IPS-15b (cell line): ENCODE measurements at regions not wholly inside any gene's neighbourhood (a gene's known extent, or its start where the extent isn't known, plus 50 kb on each side); places are given as distances from the start of the nearest gene placed in this dataset.

Source experiments
- H3K27me3 ChIP-seq: one replicate; pipeline ENCODE4 v1.6.1; 2013; ENCODE audit warnings: low read length; ENCODE audit not compliant: control insufficient read depth, insufficient read depth
- H3K36me3 ChIP-seq: one replicate; pipeline ENCODE4 v1.6.1; 2013; ENCODE audit warnings: low read length; ENCODE audit not compliant: control insufficient read depth, insufficient read depth
- H3K4me1 ChIP-seq: one replicate; pipeline ENCODE4 v1.6.1; 2013; ENCODE audit warnings: mild to moderate bottlenecking, low read length; ENCODE audit not compliant: control insufficient read depth, insufficient read depth
- H3K4me3 ChIP-seq: one replicate; pipeline ENCODE4 v1.5.1; 2013; ENCODE audit warnings: low read depth, low read length
- H3K9ac ChIP-seq: one replicate; pipeline ENCODE4 v1.6.1; 2013; ENCODE audit warnings: low read depth, mild to moderate bottlenecking, low read length
- H3K9me3 ChIP-seq: one replicate; pipeline ENCODE4 v1.6.1; 2013; ENCODE audit warnings: mild to moderate bottlenecking, low read length; ENCODE audit not compliant: control insufficient read depth, insufficient read depth

DNA sequence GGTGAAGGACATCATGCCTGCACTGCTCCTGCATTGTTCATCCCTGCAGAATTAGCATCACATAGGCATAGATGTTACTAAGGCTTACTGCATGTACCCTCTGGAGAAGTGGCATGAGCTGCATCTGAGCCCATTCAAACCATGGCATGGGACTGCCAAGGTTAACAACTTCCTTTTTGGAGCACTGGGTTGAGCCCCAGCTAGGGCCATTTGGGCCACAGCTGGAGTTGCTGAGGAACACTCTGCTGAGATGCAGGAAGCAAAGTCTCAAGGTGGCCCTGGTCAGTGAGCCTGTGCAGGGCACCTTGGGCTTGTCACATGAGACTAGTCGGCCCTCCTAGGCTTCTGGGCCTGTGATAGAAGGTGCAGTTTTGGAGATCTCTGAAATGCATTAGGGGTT lies 511.2 kb downstream of the C12orf50 start:
- no peak overlapping the region for H3K4me3 ChIP-seq
- no peaks in the 10 kb centered on the region for H3K4me1 ChIP-seq
- no peak overlapping the region for H3K9ac ChIP-seq
- H3K9me3 ChIP-seq = no peaks in the 10 kb centered on the region
- H3K27me3 ChIP-seq = no peaks in the 10 kb centered on the region
- no peaks in the 10 kb centered on the region for H3K36me3 ChIP-seq

DNA sequence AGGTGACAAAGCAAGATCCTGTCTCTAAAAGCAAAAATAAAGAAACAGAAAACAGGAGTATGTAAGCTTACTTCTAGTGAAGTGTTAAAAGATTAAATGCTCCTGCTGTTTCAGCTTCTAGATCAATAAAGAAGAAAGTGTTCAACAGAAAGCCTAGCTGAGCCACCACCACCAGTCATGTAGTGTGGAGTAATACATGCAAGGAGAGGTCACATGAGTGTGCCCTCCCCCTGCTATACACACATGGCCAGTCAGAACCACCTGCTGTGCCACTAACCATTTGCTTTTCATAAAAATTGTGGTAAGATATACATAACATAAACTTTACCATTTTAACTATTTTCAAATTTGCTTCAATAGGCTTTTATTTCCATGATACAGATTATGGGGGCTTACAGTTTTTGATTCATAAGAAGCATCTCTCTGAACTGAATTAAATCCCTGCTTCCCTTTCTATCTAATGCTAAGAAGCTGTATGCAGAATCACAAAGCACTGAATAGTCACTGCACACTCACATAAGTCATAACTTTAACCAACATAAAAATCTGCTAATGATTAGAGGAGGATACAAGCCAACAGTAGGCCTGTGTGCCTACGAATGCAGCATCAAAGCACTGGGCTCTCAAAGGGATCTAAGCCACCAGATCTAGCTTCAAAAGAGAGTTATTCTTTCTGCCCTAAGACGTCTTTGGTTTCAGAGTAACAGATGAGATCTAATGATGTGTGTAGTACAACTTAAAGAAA lies 515.5 kb downstream of the C12orf50 start:
- H3K9me3 ChIP-seq = no peaks in the 10 kb centered on the region
- H3K27me3 ChIP-seq = no peaks in the 10 kb centered on the region
- no peaks in the 10 kb centered on the region for H3K36me3 ChIP-seq
- H3K4me3 ChIP-seq = no peak overlapping the region
- H3K9ac ChIP-seq = no peak overlapping the region
- H3K4me1 ChIP-seq = no peaks in the 10 kb centered on the region

DNA sequence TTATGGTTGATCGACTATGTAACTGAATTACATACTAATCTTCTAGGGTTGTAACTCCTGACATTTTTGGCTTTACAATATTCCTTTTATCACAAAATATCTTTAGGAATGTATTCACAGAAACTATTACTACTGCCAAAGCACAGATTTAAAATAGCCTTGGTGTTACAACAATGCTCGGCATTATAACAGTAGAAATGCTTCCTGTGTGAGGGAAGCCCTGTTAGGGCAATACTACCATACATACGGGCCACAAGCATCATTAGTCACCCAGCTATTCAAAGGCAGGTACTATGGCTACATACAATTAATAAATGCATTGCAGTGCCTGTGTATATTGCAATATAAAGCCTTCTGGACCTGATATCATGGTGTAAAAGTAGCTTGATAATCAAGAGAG lies 517.8 kb downstream of the C12orf50 start:
- no peaks in the 10 kb centered on the region for H3K4me1 ChIP-seq
- no peak overlapping the region for H3K9ac ChIP-seq
- no peaks in the 10 kb centered on the region for H3K27me3 ChIP-seq
- H3K9me3 ChIP-seq = no peaks in the 10 kb centered on the region
- no peaks in the 10 kb centered on the region for H3K36me3 ChIP-seq
- H3K4me3 ChIP-seq = no peak overlapping the region

- Histone ChIP-seq H3K9me3 (no peaks in the 10 kb centered on the region), H3K27me3 (no peaks in the 10 kb centered on the region), H3K9ac (no peak overlapping the region), H3K4me1 (no peaks in the 10 kb centered on the region), H3K4me3 (no peak overlapping the region), H3K36me3 (no peaks in the 10 kb centered on the region)
Measured at GRCh38 chr12:87509237-87509820, 519.9 kb downstream of the C12orf50 start.

DNA sequence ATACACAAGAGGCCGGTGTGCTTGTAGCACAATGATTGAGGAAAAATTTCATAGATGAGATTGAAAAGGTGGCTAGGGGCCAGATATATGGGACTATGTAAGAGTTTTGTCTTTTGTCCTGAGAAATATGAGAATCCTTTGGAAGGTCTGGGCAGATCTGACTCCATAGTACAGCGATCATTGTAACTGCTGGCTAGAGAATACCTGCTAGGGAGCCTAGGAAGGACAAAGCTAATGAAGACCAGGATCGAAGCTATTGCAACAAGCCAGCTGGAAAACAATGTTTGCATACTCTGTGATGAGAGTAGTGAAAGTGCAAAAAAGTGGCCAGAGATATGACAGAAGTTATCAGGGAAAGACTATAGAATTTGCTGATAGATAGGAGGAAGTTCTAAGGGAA lies 537.6 kb downstream of the C12orf50 start:
- H3K4me1 ChIP-seq = no peaks in the 10 kb centered on the region
- no peaks in the 10 kb centered on the region for H3K9me3 ChIP-seq
- no peak overlapping the region for H3K4me3 ChIP-seq
- no peak overlapping the region for H3K9ac ChIP-seq
- H3K36me3 ChIP-seq = no peaks in the 10 kb centered on the region
- H3K27me3 ChIP-seq = no peaks in the 10 kb centered on the region

- Histone ChIP-seq H3K36me3 (no peaks in the 10 kb centered on the region), H3K4me1 (no peaks in the 10 kb centered on the region), H3K27me3 (no peaks in the 10 kb centered on the region), H3K9me3 (no peaks in the 10 kb centered on the region), H3K4me3 (no peak overlapping the region), H3K9ac (no peak overlapping the region)
Measured at GRCh38 chr12:87491089-87491488, 538.1 kb downstream of the C12orf50 start.

GRCh38 chr12:87469295-87469694 lies 559.9 kb downstream of the C12orf50 start:
- Histone ChIP-seq H3K27me3 (no peaks in the 10 kb centered on the region), H3K36me3 (no peaks in the 10 kb centered on the region), H3K9ac (no peak overlapping the region), H3K4me1 (peaks cover 11% of the 10 kb centered on the region), H3K4me3 (no peak overlapping the region), H3K9me3 (no peaks in the 10 kb centered on the region)

DNA sequence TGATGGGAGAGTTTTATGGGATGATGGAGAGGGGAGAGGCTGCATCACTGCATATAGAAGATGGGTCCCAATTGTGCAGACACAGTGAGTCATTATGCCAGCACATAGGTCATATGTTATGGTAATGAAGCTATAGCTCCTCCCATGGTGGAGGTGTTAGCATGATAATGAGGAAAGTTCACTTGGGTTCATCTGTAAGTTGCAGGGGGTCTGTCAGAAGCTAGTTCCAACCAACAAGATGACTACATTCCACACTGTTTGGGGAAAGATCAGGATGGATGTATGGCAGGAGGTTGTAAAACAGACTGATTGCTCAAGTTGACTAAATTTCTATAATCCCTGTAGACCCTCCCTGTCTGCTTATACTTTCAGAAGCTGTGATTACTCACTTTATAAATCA lies 561.3 kb downstream of the C12orf50 start:
- Histone ChIP-seq H3K36me3 (no peaks in the 10 kb centered on the region), H3K9me3 (no peaks in the 10 kb centered on the region), H3K9ac (no peak overlapping the region), H3K4me1 (peaks cover 11% of the 10 kb centered on the region), H3K4me3 (no peak overlapping the region), H3K27me3 (no peaks in the 10 kb centered on the region)

- Histone ChIP-seq H3K36me3 (no peaks in the 10 kb centered on the region), H3K4me1 (peaks cover 11% of the 10 kb centered on the region), H3K4me3 (no peak overlapping the region), H3K27me3 (no peaks in the 10 kb centered on the region), H3K9ac (no peak overlapping the region), H3K9me3 (no peaks in the 10 kb centered on the region)
Measured at GRCh38 chr12:87464565-87464964, 564.6 kb downstream of the C12orf50 start.

DNA sequence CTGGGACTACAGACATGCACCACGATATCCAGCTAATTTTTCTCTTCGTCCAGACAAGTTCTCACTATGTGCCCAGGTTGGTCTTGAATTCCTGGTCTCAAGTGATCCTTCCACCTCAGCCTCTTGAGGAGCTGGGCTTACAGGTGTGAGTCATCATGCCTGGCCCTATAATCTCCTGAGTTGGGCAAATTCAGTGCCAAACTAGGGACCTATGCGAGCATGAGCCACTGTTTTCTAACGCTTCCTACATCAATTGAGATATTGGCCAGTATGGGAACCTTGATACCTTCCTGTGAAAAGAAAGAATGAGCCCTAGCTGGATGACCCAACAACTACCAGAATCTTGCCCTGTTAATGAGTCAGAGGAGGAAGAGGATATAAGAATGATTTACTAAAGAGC lies 585.2 kb downstream of the C12orf50 start:
- Histone ChIP-seq H3K36me3 (no peaks in the 10 kb centered on the region), H3K4me3 (no peak overlapping the region), H3K9me3 (no peaks in the 10 kb centered on the region), H3K27me3 (no peaks in the 10 kb centered on the region), H3K9ac (no peak overlapping the region), H3K4me1 (no peaks in the 10 kb centered on the region)

GRCh38 chr12:87441511-87441910 lies 587.7 kb downstream of the C12orf50 start:
- no peak overlapping the region for H3K9ac ChIP-seq
- no peaks in the 10 kb centered on the region for H3K9me3 ChIP-seq
- no peaks in the 10 kb centered on the region for H3K4me1 ChIP-seq
- H3K4me3 ChIP-seq = no peak overlapping the region
- no peaks in the 10 kb centered on the region for H3K36me3 ChIP-seq
- H3K27me3 ChIP-seq = no peaks in the 10 kb centered on the region

DNA sequence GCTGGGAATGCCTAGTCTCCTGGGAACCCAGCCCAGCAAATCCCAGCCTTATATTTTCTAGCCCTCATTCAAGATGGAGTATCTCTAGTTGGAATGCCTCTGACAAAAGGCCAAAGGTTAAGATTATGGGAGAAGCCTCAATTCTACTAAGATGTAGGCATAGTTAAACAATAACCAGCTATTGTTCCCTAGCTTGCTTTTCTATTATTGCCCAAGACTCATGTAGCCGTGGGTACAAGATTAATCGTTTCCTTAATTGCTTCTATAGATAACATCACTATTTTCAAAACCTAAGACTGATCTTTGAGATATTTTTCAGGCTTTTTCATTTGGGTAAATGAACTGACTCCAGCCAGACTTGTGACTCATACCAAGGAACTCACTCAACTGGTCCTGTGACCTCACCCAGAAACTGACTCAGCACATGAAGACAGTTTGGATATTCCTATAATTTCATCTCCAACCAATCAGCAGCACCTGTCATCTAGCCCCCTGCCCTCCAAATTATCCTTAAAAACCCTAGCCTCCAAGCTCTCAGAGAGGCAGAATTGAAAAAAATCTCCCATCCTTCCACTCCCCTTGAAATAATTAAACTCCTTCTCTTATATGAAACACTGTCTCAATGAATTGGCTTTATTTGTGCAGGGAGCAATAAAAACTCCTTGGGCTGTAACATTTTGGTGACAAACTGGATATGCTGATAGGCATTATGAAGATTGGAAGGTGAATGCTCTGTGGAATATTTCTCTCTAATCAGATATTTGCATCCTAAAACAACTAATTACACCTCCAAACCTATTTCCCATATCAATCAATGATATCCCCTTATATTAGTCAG lies 589.0 kb downstream of the C12orf50 start:
- Histone ChIP-seq H3K9ac (no peak overlapping the region), H3K4me3 (no peak overlapping the region), H3K9me3 (no peaks in the 10 kb centered on the region), H3K4me1 (no peaks in the 10 kb centered on the region), H3K27me3 (no peaks in the 10 kb centered on the region), H3K36me3 (no peaks in the 10 kb centered on the region)
